Stimulated activated CD8-positive, alpha-beta memory T cell treated with anti-CD3 and anti-CD28 coated beads, Interleukin-2, amount 100 ng/mL, for 48 hours (primary cell): ENCODE measurements at regions not wholly inside any gene's neighbourhood (a gene's known extent, or its start where the extent isn't known, plus 50 kb on each side); places are given as distances from the start of the nearest gene placed in this dataset.
"Not testable (repeated sequence)": the region's sequence is repeated elsewhere in the genome, so short reads cannot be mapped to it uniquely, and the experiment has no call there.

Experiments used
- DNase-seq, 2 donors: peaks; one replicate each; pipeline ENCODE4 v3.0.0-alpha.2; 2020; ENCODE audit warnings: low read depth in 2 of 2

- DNase-seq, result no peak
These were observed 368.9 kb upstream of the SULF2 start for GRCh38 chr20:48154040-48154765.

GRCh38 chr20:48153523-48153922 is 368.2 kb upstream of the SULF2 start:
- DNase-seq, result no peak

GRCh38 chr20:48153103-48153502 is 367.8 kb upstream of the SULF2 start:
- DNase-seq, result no peak

GRCh38 chr20:48150568-48150967 is 365.3 kb upstream of the SULF2 start:
- no peak for DNase-seq

GRCh38 chr20:48149902-48150301 is 364.6 kb upstream of the SULF2 start:
- no peak for DNase-seq

GRCh38 chr20:48148916-48149672 is 363.8 kb upstream of the SULF2 start:
- no peak for DNase-seq

- DNase-seq, result no peak
These were observed 362.7 kb upstream of the SULF2 start for GRCh38 chr20:48148020-48148419.

- no peak for DNase-seq
These were observed 362.0 kb upstream of the SULF2 start for GRCh38 chr20:48147311-48147710.

- no peak for DNase-seq
These were observed 361.6 kb upstream of the SULF2 start for GRCh38 chr20:48146877-48147276.

- no peak for DNase-seq
These were observed 361.0 kb upstream of the SULF2 start for GRCh38 chr20:48146308-48146707.

GRCh38 chr20:48143435-48144081 is 358.3 kb upstream of the SULF2 start:
- no peak for DNase-seq

- DNase-seq, result no peak
These were observed 357.2 kb upstream of the SULF2 start for GRCh38 chr20:48142516-48142773.

GRCh38 chr20:48141660-48142515 is 356.6 kb upstream of the SULF2 start:
- DNase-seq, result no peak

GRCh38 chr20:48139262-48140041 is 354.2 kb upstream of the SULF2 start:
- no peak for DNase-seq

GRCh38 chr20:48132834-48133233 is 347.6 kb upstream of the SULF2 start:
- no peak for DNase-seq

GRCh38 chr20:48131581-48131980 is 346.3 kb upstream of the SULF2 start:
- DNase-seq, result no peak

- no peak for DNase-seq
These were observed 344.2 kb upstream of the SULF2 start for GRCh38 chr20:48129345-48129942.

GRCh38 chr20:48128436-48128835 is 343.2 kb upstream of the SULF2 start:
- DNase-seq, result no peak

GRCh38 chr20:48127964-48128363 is 342.7 kb upstream of the SULF2 start:
- not testable (repeated sequence) for DNase-seq

GRCh38 chr20:48127133-48127532 is 341.9 kb upstream of the SULF2 start:
- not testable (repeated sequence) for DNase-seq

GRCh38 chr20:48126227-48126740 is 341.0 kb upstream of the SULF2 start:
- DNase-seq, result no peak
